Left cardiac atrium (tissue), 4 donors: ENCODE measurements at regions not wholly inside any gene's neighbourhood (a gene's known extent, or its start where the extent isn't known, plus 50 kb on each side); places are given as distances from the start of the nearest gene placed in this dataset.

Experiments used
- ATAC-seq, 2 donors: fragments of 200-7000 bp; cut with Tn5 transposase; one replicate each; pipeline ENCODE4 v1.9.1; 2020; ENCODE audit warnings: mild to moderate bottlenecking in 2 of 2, moderate library complexity in 2 of 2
- DNase-seq: peaks from one replicate; pipeline ENCODE4 v3.0.0-alpha.2; 2020
- intact Hi-C, 2 donors: fragments of 100-400 bp; cut with DNase I; formaldehyde crosslinking; loops; one replicate each; pipeline versions ENCODE4 v1.14.1 to v1.15.1; 2022 to 2023
- donor health status: DM: no; HTN: yes; CAD: no.
- donor health status: DM: no; HTN: yes; CAD: no; lungs with severe emphysema.
- donor health status: DM: yes; HTN: yes; CAD: no.
- donor health status: Dilated cardiomyopathy.

GRCh38 chr3:67704322-67704721 lies 49.9 kb upstream of the SUCLG2 start:
- intact Hi-C loops: no loop called here

More at GRCh38 chr3:67704322-67704721, 49.9 kb upstream of the SUCLG2 start:
- ATAC-seq: no peak
- DNase-seq: no peak
